HFFc6 (cell line): ENCODE measurements at regions not wholly inside any gene's neighbourhood (a gene's known extent, or its start where the extent isn't known, plus 50 kb on each side); places are given as distances from the start of the nearest gene placed in this dataset.
"Not testable (repeated sequence)": the region's sequence is repeated elsewhere in the genome, so short reads cannot be mapped to it uniquely, and the experiment has no call there.

ENCODE experiments used
- DNase-seq: peaks from one replicate; pipeline ENCODE4 v3.0.0-alpha.2; 2018
- H3K27ac Mint-ChIP-seq: 2 replicates; pipeline ENCODE4 v1.8.0; 2020; ENCODE audit warnings: mild to moderate bottlenecking, mixed read lengths
- H3K27me3 Mint-ChIP-seq: 2 replicates; pipeline ENCODE4 v1.8.0; 2021; ENCODE audit warnings: mild to moderate bottlenecking, moderate library complexity, mixed read lengths; ENCODE audit not compliant: insufficient read depth
- H3K36me3 Mint-ChIP-seq: 2 replicates; pipeline ENCODE4 v1.8.0; 2021; ENCODE audit warnings: low read depth, mixed read lengths
- H3K4me1 Mint-ChIP-seq: 2 replicates; pipeline ENCODE4 v1.8.0; 2020; ENCODE audit warnings: low read depth, mixed read lengths
- H3K4me3 Mint-ChIP-seq: 2 replicates; pipeline ENCODE4 v1.8.0; 2020; ENCODE audit warnings: mild to moderate bottlenecking, moderate library complexity, mixed read lengths
- H3K9me3 Mint-ChIP-seq: 2 replicates; pipeline ENCODE4 v1.8.0; 2020; ENCODE audit warnings: mild to moderate bottlenecking, mixed read lengths
- TF ChIP-seq, protein P1 (sequence below): fragments of 200-600 bp; sonication (generic); IDR thresholded peaks from 2 replicates; pipeline ENCODE4 v1.5.0; 2021; ENCODE audit warnings: antibody characterized with exemption, mild to moderate bottlenecking

DNA sequence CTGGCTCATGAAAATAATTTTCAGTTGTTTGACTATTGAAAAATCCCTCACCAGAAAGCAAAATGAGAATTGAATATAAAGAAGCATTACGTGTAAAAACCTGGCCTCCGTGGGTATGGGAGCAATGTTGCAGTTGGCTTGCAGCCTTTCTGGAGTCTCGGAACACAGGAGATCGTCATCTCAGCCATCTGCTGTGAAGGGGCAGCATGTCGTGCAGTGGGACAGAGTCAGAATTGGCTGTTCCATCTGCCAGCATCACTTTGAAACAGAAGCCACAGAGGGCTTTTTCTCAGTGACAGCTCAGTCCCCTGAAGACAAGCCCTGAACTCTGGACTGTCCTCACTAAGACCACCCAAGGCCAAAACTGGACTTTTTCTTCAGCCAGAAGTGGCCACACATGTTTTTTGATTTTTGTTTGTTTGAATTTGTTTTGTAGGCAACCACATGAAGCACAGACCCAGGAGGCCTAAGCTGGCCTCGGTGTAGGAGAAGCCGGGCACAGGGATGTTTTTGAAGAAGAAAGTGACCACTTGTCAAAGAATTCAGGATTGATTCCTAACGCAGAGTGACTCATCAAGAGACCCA lies 170.8 kb upstream of the DYRK2 start:
- Mint-ChIP-seq H3K9me3 (no peaks in the 10 kb centered on the region), H3K27me3 (no peaks in the 10 kb centered on the region), H3K27ac (no peak overlapping the region), H3K36me3 (no peaks in the 10 kb centered on the region), H3K4me3 (no peak overlapping the region), H3K4me1 (peaks cover 21% of the 10 kb centered on the region)
- TF ChIP-seq, protein P1, sequence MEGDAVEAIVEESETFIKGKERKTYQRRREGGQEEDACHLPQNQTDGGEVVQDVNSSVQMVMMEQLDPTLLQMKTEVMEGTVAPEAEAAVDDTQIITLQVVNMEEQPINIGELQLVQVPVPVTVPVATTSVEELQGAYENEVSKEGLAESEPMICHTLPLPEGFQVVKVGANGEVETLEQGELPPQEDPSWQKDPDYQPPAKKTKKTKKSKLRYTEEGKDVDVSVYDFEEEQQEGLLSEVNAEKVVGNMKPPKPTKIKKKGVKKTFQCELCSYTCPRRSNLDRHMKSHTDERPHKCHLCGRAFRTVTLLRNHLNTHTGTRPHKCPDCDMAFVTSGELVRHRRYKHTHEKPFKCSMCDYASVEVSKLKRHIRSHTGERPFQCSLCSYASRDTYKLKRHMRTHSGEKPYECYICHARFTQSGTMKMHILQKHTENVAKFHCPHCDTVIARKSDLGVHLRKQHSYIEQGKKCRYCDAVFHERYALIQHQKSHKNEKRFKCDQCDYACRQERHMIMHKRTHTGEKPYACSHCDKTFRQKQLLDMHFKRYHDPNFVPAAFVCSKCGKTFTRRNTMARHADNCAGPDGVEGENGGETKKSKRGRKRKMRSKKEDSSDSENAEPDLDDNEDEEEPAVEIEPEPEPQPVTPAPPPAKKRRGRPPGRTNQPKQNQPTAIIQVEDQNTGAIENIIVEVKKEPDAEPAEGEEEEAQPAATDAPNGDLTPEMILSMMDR: no peak
- DNase-seq: no peak

- Mint-ChIP-seq H3K4me3 (no peak overlapping the region), H3K36me3 (peaks cover 8% of the 10 kb centered on the region), H3K27ac (no peak overlapping the region), H3K27me3 (no peaks in the 10 kb centered on the region; the same call in 1 of the 2 replicates), H3K9me3 (peaks cover 10% of the 10 kb centered on the region; the same call in 1 of the 2 replicates), H3K4me1 (peaks cover 17% of the 10 kb centered on the region)
- TF ChIP-seq, protein P1: no peak
- peak; percentile 48 for DNase-seq
These were observed 165.5 kb upstream of the DYRK2 start for GRCh38 chr12:67482751-67483661.

- no peak overlapping the region for H3K27ac Mint-ChIP-seq
- TF ChIP-seq, protein P1: no peak
- no peak for DNase-seq
- peaks cover 11% of the 10 kb centered on the region for H3K36me3 Mint-ChIP-seq
- H3K4me1 Mint-ChIP-seq: peaks cover 12% of the 10 kb centered on the region; the same call in 1 of the 2 replicates
- H3K9me3 Mint-ChIP-seq: peaks cover 13% of the 10 kb centered on the region
- no peaks in the 10 kb centered on the region; the same call in 1 of the 2 replicates for H3K27me3 Mint-ChIP-seq
- H3K4me3 Mint-ChIP-seq: no peak overlapping the region
These were observed 164.5 kb upstream of the DYRK2 start for GRCh38 chr12:67483871-67484554.

DNA sequence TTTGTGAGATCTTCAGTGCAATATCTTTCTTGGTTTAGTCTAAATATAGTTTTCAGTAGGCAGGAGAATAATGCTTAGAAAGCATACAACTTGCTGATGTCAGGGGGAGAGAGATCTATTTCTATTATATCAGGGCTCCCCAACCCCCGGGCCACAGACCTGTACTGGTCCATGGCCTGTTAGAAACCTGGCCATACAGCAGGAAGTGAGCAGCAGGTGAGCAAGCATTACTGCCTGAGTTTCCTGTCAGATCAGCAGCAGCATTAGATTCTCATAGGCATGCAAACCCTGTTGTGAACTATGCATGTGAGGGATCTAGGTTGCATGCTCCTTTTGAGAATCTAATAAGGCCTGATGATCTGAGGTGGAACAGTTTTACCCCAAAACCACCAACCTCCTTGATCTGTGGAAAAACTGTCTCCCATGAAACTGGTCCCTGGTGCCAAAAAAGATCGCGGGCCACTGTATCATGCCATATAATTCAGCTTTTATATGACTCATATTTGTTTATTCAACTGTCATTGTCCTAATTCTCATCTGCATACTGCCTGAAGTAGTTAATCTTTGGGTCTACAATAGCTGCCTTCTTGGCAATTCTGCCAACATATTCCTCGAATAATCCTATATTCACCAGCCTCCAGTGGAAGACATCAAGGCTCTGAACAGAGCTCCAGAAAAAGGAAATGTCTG lies 163.6 kb upstream of the DYRK2 start:
- H3K36me3 Mint-ChIP-seq: peaks cover 16% of the 10 kb centered on the region
- peaks cover 19% of the 10 kb centered on the region for H3K9me3 Mint-ChIP-seq
- H3K27ac Mint-ChIP-seq: no peak overlapping the region
- DNase-seq: no peak
- H3K4me1 Mint-ChIP-seq: peaks cover 12% of the 10 kb centered on the region; the same call in 1 of the 2 replicates
- H3K4me3 Mint-ChIP-seq: no peak overlapping the region
- no peaks in the 10 kb centered on the region; the same call in none of the 2 replicates for H3K27me3 Mint-ChIP-seq
- TF ChIP-seq, protein P1: no peak

GRCh38 chr12:67486671-67487070 lies 161.9 kb upstream of the DYRK2 start:
- TF ChIP-seq, protein P1: no peak
- peaks cover 29% of the 10 kb centered on the region for H3K9me3 Mint-ChIP-seq
- no peak for DNase-seq
- no peak overlapping the region for H3K4me3 Mint-ChIP-seq
- peaks cover 2% of the 10 kb centered on the region for H3K27me3 Mint-ChIP-seq
- H3K36me3 Mint-ChIP-seq: peaks cover 17% of the 10 kb centered on the region
- H3K27ac Mint-ChIP-seq: no peak overlapping the region
- H3K4me1 Mint-ChIP-seq: peaks cover 12% of the 10 kb centered on the region; the same call in 1 of the 2 replicates

GRCh38 chr12:67488349-67488748 lies 160.2 kb upstream of the DYRK2 start:
- not testable (repeated sequence) for DNase-seq, H3K27me3 Mint-ChIP-seq, H3K27ac Mint-ChIP-seq, H3K4me3 Mint-ChIP-seq, H3K4me1 Mint-ChIP-seq
- H3K36me3 Mint-ChIP-seq: peaks cover 29% of the 10 kb centered on the region
- H3K9me3 Mint-ChIP-seq: peaks cover 42% of the 10 kb centered on the region
